ENCODE measurements at regions not wholly inside any gene's neighbourhood (a gene's known extent, or its start where the extent isn't known, plus 50 kb on each side); places are given as distances from the start of the nearest gene placed in this dataset.
"Not testable (repeated sequence)": the region's sequence is repeated elsewhere in the genome, so short reads cannot be mapped to it uniquely, and the experiment has no call there.

GRCh38 chr9:63817622-63818518, 1467.1 kb downstream of the FOXD4L5 start:
- H3K4me1 ChIP-seq (ENCODE audit: insufficient read depth, low read length), result peaks cover 21% of the 10 kb centered on the region
- no peaks in the 10 kb centered on the region for H3K9me3 ChIP-seq (ENCODE audit: low read depth, low read length)
- H3K4me3 ChIP-seq (ENCODE audit: low read length), result peak overlapping the region; percentile 53
- H3K27me3 ChIP-seq (ENCODE audit: insufficient read depth, low read length), result peaks cover 15% of the 10 kb centered on the region

GRCh38 chr9:63816751-63817621, 1468.0 kb downstream of the FOXD4L5 start:
- no peaks in the 10 kb centered on the region for H3K9me3 ChIP-seq (ENCODE audit: low read depth, low read length)
- H3K4me3 ChIP-seq (ENCODE audit: low read length), result peak overlapping the region; percentile 53
- H3K4me1 ChIP-seq (ENCODE audit: insufficient read depth, low read length), result peaks cover 21% of the 10 kb centered on the region
- H3K27me3 ChIP-seq (ENCODE audit: insufficient read depth, low read length), result peaks cover 15% of the 10 kb centered on the region

GRCh38 chr9:63814970-63815669, 1469.9 kb downstream of the FOXD4L5 start:
- not testable (repeated sequence) for H3K9me3 ChIP-seq (ENCODE audit: low read depth, low read length); H3K4me3 ChIP-seq (ENCODE audit: low read length)
- H3K4me1 ChIP-seq (ENCODE audit: insufficient read depth, low read length), result peaks cover 21% of the 10 kb centered on the region
- peaks cover 15% of the 10 kb centered on the region for H3K27me3 ChIP-seq (ENCODE audit: insufficient read depth, low read length)

- H3K9me3 ChIP-seq (ENCODE audit: low read depth, low read length), result not testable (repeated sequence)
- H3K4me1 ChIP-seq (ENCODE audit: insufficient read depth, low read length), result peaks cover 16% of the 10 kb centered on the region
- H3K27me3 ChIP-seq (ENCODE audit: insufficient read depth, low read length), result peaks cover 12% of the 10 kb centered on the region
- H3K4me3 ChIP-seq (ENCODE audit: low read length), result peak overlapping the region; percentile 19
Measured at GRCh38 chr9:63813391-63814021, 1471.5 kb downstream of the FOXD4L5 start.

GRCh38 chr9:63812822-63813221, 1472.2 kb downstream of the FOXD4L5 start:
- peaks cover 12% of the 10 kb centered on the region for H3K4me1 ChIP-seq (ENCODE audit: insufficient read depth, low read length)
- H3K27me3 ChIP-seq (ENCODE audit: insufficient read depth, low read length); H3K9me3 ChIP-seq (ENCODE audit: low read depth, low read length); H3K4me3 ChIP-seq (ENCODE audit: low read length): not testable (repeated sequence)

- H3K4me1 ChIP-seq (ENCODE audit: insufficient read depth, low read length); H3K9me3 ChIP-seq (ENCODE audit: low read depth, low read length); H3K27me3 ChIP-seq (ENCODE audit: insufficient read depth, low read length); H3K4me3 ChIP-seq (ENCODE audit: low read length): not testable (repeated sequence)
Measured at GRCh38 chr9:63804205-63804604, 1480.8 kb downstream of the FOXD4L5 start.

- H3K4me3 ChIP-seq (ENCODE audit: low read length); H3K9me3 ChIP-seq (ENCODE audit: low read depth, low read length); H3K4me1 ChIP-seq (ENCODE audit: insufficient read depth, low read length); H3K27me3 ChIP-seq (ENCODE audit: insufficient read depth, low read length): not testable (repeated sequence)
Measured at GRCh38 chr9:63794081-63794685, 1490.8 kb downstream of the FOXD4L5 start.

- H3K4me3 ChIP-seq (ENCODE audit: low read length); H3K27me3 ChIP-seq (ENCODE audit: insufficient read depth, low read length); H3K4me1 ChIP-seq (ENCODE audit: insufficient read depth, low read length); H3K9me3 ChIP-seq (ENCODE audit: low read depth, low read length): not testable (repeated sequence)
Measured at GRCh38 chr9:63787454-63787853, 1497.6 kb downstream of the FOXD4L5 start.

GRCh38 chr9:63785059-63785458, 1500.0 kb downstream of the FOXD4L5 start:
- H3K4me1 ChIP-seq (ENCODE audit: insufficient read depth, low read length); H3K4me3 ChIP-seq (ENCODE audit: low read length); H3K27me3 ChIP-seq (ENCODE audit: insufficient read depth, low read length); H3K9me3 ChIP-seq (ENCODE audit: low read depth, low read length): not testable (repeated sequence)

GRCh38 chr9:63784421-63784820, 1500.6 kb downstream of the FOXD4L5 start:
- H3K4me3 ChIP-seq (ENCODE audit: low read length); H3K4me1 ChIP-seq (ENCODE audit: insufficient read depth, low read length); H3K27me3 ChIP-seq (ENCODE audit: insufficient read depth, low read length); H3K9me3 ChIP-seq (ENCODE audit: low read depth, low read length): not testable (repeated sequence)

GRCh38 chr9:63781817-63782439, 1503.1 kb downstream of the FOXD4L5 start:
- H3K4me3 ChIP-seq (ENCODE audit: low read length); H3K27me3 ChIP-seq (ENCODE audit: insufficient read depth, low read length); H3K4me1 ChIP-seq (ENCODE audit: insufficient read depth, low read length); H3K9me3 ChIP-seq (ENCODE audit: low read depth, low read length): not testable (repeated sequence)

GRCh38 chr9:63781390-63781789, 1503.6 kb downstream of the FOXD4L5 start:
- not testable (repeated sequence) for H3K27me3 ChIP-seq (ENCODE audit: insufficient read depth, low read length); H3K9me3 ChIP-seq (ENCODE audit: low read depth, low read length); H3K4me1 ChIP-seq (ENCODE audit: insufficient read depth, low read length); H3K4me3 ChIP-seq (ENCODE audit: low read length)

GRCh38 chr9:63776220-63776619, 1508.8 kb downstream of the FOXD4L5 start:
- H3K9me3 ChIP-seq (ENCODE audit: low read depth, low read length); H3K4me3 ChIP-seq (ENCODE audit: low read length); H3K4me1 ChIP-seq (ENCODE audit: insufficient read depth, low read length); H3K27me3 ChIP-seq (ENCODE audit: insufficient read depth, low read length): not testable (repeated sequence)

GRCh38 chr9:63775092-63775426, 1510.0 kb downstream of the FOXD4L5 start:
- H3K4me1 ChIP-seq (ENCODE audit: insufficient read depth, low read length); H3K9me3 ChIP-seq (ENCODE audit: low read depth, low read length); H3K4me3 ChIP-seq (ENCODE audit: low read length); H3K27me3 ChIP-seq (ENCODE audit: insufficient read depth, low read length): not testable (repeated sequence)

All from mononuclear cell (primary cell).